ENCODE measurements at regions not wholly inside any gene's neighbourhood (a gene's known extent, or its start where the extent isn't known, plus 50 kb on each side); places are given as distances from the start of the nearest gene placed in this dataset.

DNA sequence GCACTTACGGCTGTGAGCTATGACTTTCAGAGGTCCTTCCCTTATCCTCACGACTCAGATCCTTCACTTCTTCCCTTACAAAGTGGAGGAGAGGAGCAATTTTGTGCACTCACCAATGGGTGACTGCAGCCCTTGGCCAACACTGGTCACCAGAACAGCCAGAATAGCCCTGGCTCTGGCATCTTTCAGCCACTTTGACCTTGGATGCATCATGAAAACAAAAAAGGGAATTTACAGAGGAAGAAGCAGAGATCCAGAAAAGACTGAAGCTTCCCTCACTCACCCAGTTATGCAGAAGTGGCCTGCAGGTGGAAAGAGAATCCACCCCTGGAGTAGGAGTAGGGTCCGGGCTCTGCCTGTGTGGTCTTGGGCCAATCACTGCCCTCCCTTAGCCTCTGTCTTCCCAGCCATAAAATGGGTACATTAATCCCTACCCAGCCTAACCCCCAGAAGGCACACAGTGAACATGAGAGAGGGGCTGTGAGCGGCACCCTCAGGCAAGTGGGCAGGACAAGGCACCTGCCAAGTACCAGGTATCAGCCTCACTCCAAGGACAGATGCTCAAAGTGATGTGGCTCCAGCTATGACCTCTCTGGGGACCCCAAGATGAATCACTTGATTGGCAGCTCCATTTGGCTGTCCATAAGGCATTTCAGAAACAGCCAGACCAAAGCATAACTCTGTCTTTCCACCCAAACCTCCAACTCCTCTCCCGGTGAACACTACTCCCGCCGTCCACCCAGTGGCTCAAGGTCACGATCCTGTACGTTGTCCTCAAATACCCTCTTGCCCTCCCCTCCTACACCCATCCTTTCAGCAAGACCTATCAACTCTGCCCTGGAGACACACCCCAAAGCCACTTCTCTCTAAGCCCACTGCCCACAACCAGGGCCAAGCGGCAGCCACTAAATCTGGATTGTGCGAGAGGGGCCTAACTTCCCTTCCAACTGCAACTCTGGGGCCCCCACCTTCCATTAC, 129.8 kb upstream of the ZMIZ1 start:
- no peak for ATAC-seq
- H3K27me3 ChIP-seq (ENCODE audit: insufficient read depth, low read length): no peaks in the 10 kb centered on the region
- H3K4me2 ChIP-seq (ENCODE audit: low read length): no peak overlapping the region
- no TSS peak for BruUV-seq (replicated peaks)
- peaks cover 0 to 26% of the 10 kb centered on the region in 2 experiments; a peak in 2 of 4 replicates for H3K4me1 ChIP-seq (ENCODE audit: control insufficient read depth in 1 of 2, insufficient read depth in 2 of 2, low read length in 2 of 2)
- H3K9me3 ChIP-seq (ENCODE audit: control insufficient read depth in 1 of 2, insufficient read depth in 1 of 2, low read depth in 1 of 2, low read length in 2 of 2): no peaks in the 10 kb centered on the region
- intact Hi-C loops (cut with micrococcal nuclease): loop anchor here (5.0 kb wide), 1 partner anchor 258 kb away; no protein-coding TSS in a partner anchor
- H3K36me3 ChIP-seq (ENCODE audit: control insufficient read depth in 1 of 2, insufficient read depth in 2 of 2, low read length in 2 of 2): no peaks in the 10 kb centered on the region
- CTCF ChIA-PET: no interaction called here
- no peaks in the 10 kb centered on the region for H3K9me2 ChIP-seq (ENCODE audit: insufficient read depth)
- DNase-seq (ENCODE audit: low read depth, low spot score): no peak
- H3K9ac ChIP-seq (ENCODE audit: low read length): no peak overlapping the region
- POLR2A ChIA-PET: no interaction called here
- H3K27ac ChIP-seq (ENCODE audit: low read depth, low read length): no peak overlapping the region
- no peaks in the 10 kb centered on the region for H4K20me1 ChIP-seq (ENCODE audit: insufficient read depth)
- no peak overlapping the region for H3K4me3 ChIP-seq (replicated peaks in 1 of 2; ENCODE audit: low read depth in 1 of 2, low read length in 2 of 2)
- TF ChIP-seq POLR2AphosphoS5 (IDR thresholded peaks at IDR 0.05; ENCODE audit: low read depth, low read length): no peak
- no peak for TF ChIP-seq JUND (IDR thresholded peaks at IDR 0.05)
- no peak overlapping the region for H2AFZ ChIP-seq (ENCODE audit: low read depth, low read length, poor library complexity, severe bottlenecking)
- no peaks in the 10 kb centered on the region for H3K79me2 ChIP-seq (ENCODE audit: insufficient read depth, low read length)
- RAD21 ChIA-PET (ENCODE audit: low non-redundant PET in 1 of 2, low total read pairs in 2 of 2, uncharacterized antibody in 2 of 2, unreplicated experiment in 2 of 2): no interaction called here

GRCh38 chr10:78942091-78942501, 126.7 kb upstream of the ZMIZ1 start:
- ChIA-PET CTCF (no interaction called here), RAD21 (ENCODE audit: low non-redundant PET in 1 of 2, low total read pairs in 2 of 2, uncharacterized antibody in 2 of 2, unreplicated experiment in 2 of 2) (no interaction called here), POLR2A (no interaction called here)
- Histone ChIP-seq H3K9me3 (ENCODE audit: control insufficient read depth in 1 of 2, insufficient read depth in 1 of 2, low read depth in 1 of 2, low read length in 2 of 2) (no peaks in the 10 kb centered on the region), H3K4me3 (replicated peaks in 1 of 2; ENCODE audit: low read depth in 1 of 2, low read length in 2 of 2) (no peak overlapping the region), H3K27me3 (ENCODE audit: insufficient read depth, low read length) (no peaks in the 10 kb centered on the region), H3K27ac (ENCODE audit: low read depth, low read length) (no peak overlapping the region), H3K79me2 (ENCODE audit: insufficient read depth, low read length) (no peaks in the 10 kb centered on the region), H3K36me3 (ENCODE audit: control insufficient read depth in 1 of 2, insufficient read depth in 2 of 2, low read length in 2 of 2) (no peaks in the 10 kb centered on the region), H3K4me1 (ENCODE audit: control insufficient read depth in 1 of 2, insufficient read depth in 2 of 2, low read length in 2 of 2) (peaks cover 4 to 11% of the 10 kb centered on the region in 2 experiments; a peak in 2 of 4 replicates), H3K9me2 (ENCODE audit: insufficient read depth) (no peaks in the 10 kb centered on the region), H3K9ac (ENCODE audit: low read length) (no peak overlapping the region), H3K4me2 (ENCODE audit: low read length) (no peak overlapping the region), H2AFZ (ENCODE audit: low read depth, low read length, poor library complexity, severe bottlenecking) (no peak overlapping the region), H4K20me1 (ENCODE audit: insufficient read depth) (no peaks in the 10 kb centered on the region)
- intact Hi-C loops (cut with micrococcal nuclease): no loop called here
- DNase-seq (ENCODE audit: low read depth, low spot score): no peak
- BruUV-seq (replicated peaks): no TSS peak
- TF ChIP-seq SRF (IDR thresholded peaks at IDR 0.05; ENCODE audit: low read depth) (no peak), RAD21 (IDR thresholded peaks at IDR 0.05; ENCODE audit: low read depth) (no peak), POLR2AphosphoS5 (IDR thresholded peaks at IDR 0.05; ENCODE audit: low read depth, low read length) (no peak), ELF1 (IDR thresholded peaks at IDR 0.05; ENCODE audit: borderline replicate concordance, low read depth) (no peak)
- ATAC-seq: no peak

All from HCT116 (cell line).